Smooth muscle cell (in vitro differentiated cells): ENCODE measurements at regions not wholly inside any gene's neighbourhood (a gene's known extent, or its start where the extent isn't known, plus 50 kb on each side); places are given as distances from the start of the nearest gene placed in this dataset.

Experiments used
- DNase-seq: peaks from one replicate; lab custom pipeline; 2025; ENCODE audit not compliant: unreplicated experiment; lab: John Stamatoyannopoulos, UW
- H2AFZ ChIP-seq: fragments of 200-600 bp; sonication (generic); 2 replicates; pipeline ENCODE4 v1.6.0; 2016; ENCODE audit warnings: antibody characterized with exemption, low read depth, mild to moderate bottlenecking
- H3F3A ChIP-seq: fragments of 200-600 bp; sonication (generic); 2 replicates; pipeline ENCODE4 v1.6.0; 2017; ENCODE audit warnings: antibody characterized with exemption, low read depth
- H3K27ac ChIP-seq: fragments of 200-600 bp; sonication (generic); 2 replicates; pipeline ENCODE4 v1.5.1; 2016; ENCODE audit warnings: low read depth, mild to moderate bottlenecking
- H3K27me3 ChIP-seq: fragments of 200-600 bp; sonication (generic); 2 replicates; pipeline ENCODE4 v1.6.1; 2016; ENCODE audit warnings: low read depth, mild to moderate bottlenecking
- H3K36me3 ChIP-seq: fragments of 200-600 bp; sonication (generic); 2 replicates; pipeline ENCODE4 v1.5.1; 2016; ENCODE audit warnings: low read depth
- H3K4me1 ChIP-seq: fragments of 200-600 bp; sonication (generic); 2 replicates; pipeline ENCODE4 v1.5.1; 2016; ENCODE audit warnings: low read depth
- H3K4me2 ChIP-seq: fragments of 200-600 bp; sonication (generic); 2 replicates; pipeline ENCODE4 v1.6.0; 2016; ENCODE audit warnings: mild to moderate bottlenecking
- H3K4me3 ChIP-seq: fragments of 200-600 bp; sonication (generic); 2 replicates; pipeline ENCODE4 v1.5.1; 2016; ENCODE audit warnings: mild to moderate bottlenecking
- H3K79me2 ChIP-seq: fragments of 200-600 bp; sonication (generic); 2 replicates; pipeline ENCODE4 v1.6.0; 2016; ENCODE audit warnings: low read depth, mild to moderate bottlenecking
- H3K9ac ChIP-seq: fragments of 200-600 bp; sonication (generic); 2 replicates; pipeline ENCODE4 v1.6.0; 2016; ENCODE audit warnings: low read depth
- H3K9me3 ChIP-seq: fragments of 200-600 bp; sonication (generic); replicated peaks from 2 replicates; pipeline ENCODE4 v1.5.1; 2016; ENCODE audit warnings: low read depth
- H4K20me1 ChIP-seq: fragments of 200-600 bp; sonication (generic); 2 replicates; pipeline ENCODE4 v1.6.0; 2016; ENCODE audit warnings: low read depth
- WGBS: methylation state at CpG from one replicate; pipeline ENCODE4 v1.1.7; 2016; ENCODE audit warnings: low lambda C conversion rate; 5-methylcytosine and 5-hydroxymethylcytosine counted together
- TF ChIP-seq, protein P1 (sequence below): fragments of 200-600 bp; sonication (generic); IDR thresholded peaks from 2 replicates; pipeline ENCODE4 v1.5.1; 2017; ENCODE audit warnings: borderline replicate concordance, mild to moderate bottlenecking, antibody characterized with exemption; ENCODE audit not compliant: insufficient read depth, poor library complexity, severe bottlenecking

DNA sequence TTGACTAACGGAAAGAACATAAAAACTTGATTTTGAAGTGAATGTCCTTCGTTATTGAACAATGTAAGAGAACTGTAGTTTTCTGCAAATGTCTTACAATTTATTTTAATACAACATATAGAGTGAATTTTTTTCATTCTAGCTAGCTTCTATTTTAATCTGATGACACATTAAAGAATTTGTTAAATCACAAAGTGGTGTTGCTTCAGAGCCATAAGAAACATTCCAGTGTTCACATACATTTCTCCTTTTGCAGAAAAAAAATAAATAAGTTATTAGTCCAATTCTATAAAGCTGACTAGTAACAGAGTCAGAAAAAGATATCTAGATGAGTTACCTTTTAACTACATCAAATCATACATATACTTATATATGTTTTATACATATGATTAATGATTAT, 914.3 kb upstream of the SLC39A10 start:
- H2AFZ ChIP-seq, result no peak overlapping the region
- WGBS, result 93% methylated on average over 2 of the region's 2 CpGs
- H3K4me3 ChIP-seq, result no peak overlapping the region
- TF ChIP-seq, protein P1, sequence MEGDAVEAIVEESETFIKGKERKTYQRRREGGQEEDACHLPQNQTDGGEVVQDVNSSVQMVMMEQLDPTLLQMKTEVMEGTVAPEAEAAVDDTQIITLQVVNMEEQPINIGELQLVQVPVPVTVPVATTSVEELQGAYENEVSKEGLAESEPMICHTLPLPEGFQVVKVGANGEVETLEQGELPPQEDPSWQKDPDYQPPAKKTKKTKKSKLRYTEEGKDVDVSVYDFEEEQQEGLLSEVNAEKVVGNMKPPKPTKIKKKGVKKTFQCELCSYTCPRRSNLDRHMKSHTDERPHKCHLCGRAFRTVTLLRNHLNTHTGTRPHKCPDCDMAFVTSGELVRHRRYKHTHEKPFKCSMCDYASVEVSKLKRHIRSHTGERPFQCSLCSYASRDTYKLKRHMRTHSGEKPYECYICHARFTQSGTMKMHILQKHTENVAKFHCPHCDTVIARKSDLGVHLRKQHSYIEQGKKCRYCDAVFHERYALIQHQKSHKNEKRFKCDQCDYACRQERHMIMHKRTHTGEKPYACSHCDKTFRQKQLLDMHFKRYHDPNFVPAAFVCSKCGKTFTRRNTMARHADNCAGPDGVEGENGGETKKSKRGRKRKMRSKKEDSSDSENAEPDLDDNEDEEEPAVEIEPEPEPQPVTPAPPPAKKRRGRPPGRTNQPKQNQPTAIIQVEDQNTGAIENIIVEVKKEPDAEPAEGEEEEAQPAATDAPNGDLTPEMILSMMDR, result no peak
- H3K9me3 ChIP-seq, result no peaks in the 10 kb centered on the region
- H3K79me2 ChIP-seq, result no peaks in the 10 kb centered on the region
- H3K27me3 ChIP-seq, result no peaks in the 10 kb centered on the region
- DNase-seq, result no peak
- peaks cover 3% of the 10 kb centered on the region for H3K4me1 ChIP-seq
- H3K36me3 ChIP-seq, result no peaks in the 10 kb centered on the region
- no peaks in the 10 kb centered on the region for H3F3A ChIP-seq
- H3K4me2 ChIP-seq, result no peak overlapping the region
- no peak overlapping the region for H3K27ac ChIP-seq
- H3K9ac ChIP-seq, result no peak overlapping the region
- H4K20me1 ChIP-seq, result no peaks in the 10 kb centered on the region

DNA sequence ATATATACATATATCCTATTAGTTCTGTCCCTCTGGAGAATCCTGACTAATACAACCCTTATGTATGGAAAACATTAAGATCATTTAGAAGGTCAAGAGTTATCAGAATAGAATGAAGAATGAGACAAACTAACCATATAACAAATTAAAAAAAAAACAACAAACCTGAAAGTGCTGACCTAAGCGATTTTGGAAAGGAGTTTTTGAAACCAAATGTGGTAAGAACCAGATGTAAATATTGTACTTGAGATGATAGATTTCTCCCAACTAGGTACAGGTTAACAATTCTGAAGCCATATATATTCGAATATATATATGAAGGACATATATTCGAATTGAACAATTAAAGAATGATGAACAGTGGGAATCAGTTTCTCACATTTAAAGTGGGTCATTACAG, 917.8 kb upstream of the SLC39A10 start:
- TF ChIP-seq, protein P1, result no peak
- Histone ChIP-seq H3K27ac (no peak overlapping the region), H4K20me1 (no peaks in the 10 kb centered on the region), H2AFZ (no peak overlapping the region), H3K4me2 (no peak overlapping the region), H3K4me1 (peaks cover 3% of the 10 kb centered on the region), H3K79me2 (no peaks in the 10 kb centered on the region), H3K9me3 (no peaks in the 10 kb centered on the region), H3F3A (no peaks in the 10 kb centered on the region), H3K9ac (no peak overlapping the region), H3K27me3 (no peaks in the 10 kb centered on the region), H3K4me3 (no peak overlapping the region), H3K36me3 (no peaks in the 10 kb centered on the region)
- no peak for DNase-seq
- WGBS, result 93% methylated on average over 3 of the region's 3 CpGs

DNA sequence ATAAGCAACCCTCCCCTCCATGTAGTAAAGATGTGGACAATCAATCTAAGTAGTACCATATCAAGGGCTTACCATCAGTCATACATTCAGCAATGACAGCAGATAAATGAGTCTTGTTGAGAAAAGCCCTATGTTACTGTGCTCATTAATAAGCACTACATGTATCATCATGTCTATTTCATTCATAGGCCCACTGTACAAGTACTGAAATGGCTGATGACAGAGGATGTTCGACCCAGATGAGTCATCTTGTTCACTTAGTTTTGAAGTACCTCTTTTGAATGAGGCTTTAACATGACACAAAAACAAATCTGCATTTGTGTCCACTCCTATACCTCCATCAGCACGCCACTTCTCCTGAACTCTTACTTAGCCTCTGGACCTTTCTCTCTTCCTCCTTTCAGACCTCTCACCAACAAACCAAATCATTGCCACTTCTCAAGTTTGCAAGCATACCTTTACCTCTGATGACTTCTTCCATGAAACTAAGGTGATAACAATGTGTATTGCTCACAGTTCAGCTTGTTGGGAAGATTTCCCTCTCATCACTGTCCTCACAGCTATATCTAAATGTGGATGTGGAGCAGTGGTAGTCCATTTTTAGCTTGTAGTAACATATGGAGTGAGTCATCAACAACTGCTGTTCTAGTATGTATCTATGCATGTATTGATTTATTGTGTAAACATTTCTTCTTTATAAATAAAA, 921.0 kb upstream of the SLC39A10 start:
- Histone ChIP-seq H4K20me1 (no peaks in the 10 kb centered on the region), H3F3A (no peaks in the 10 kb centered on the region), H2AFZ (no peak overlapping the region), H3K4me2 (no peak overlapping the region), H3K9me3 (no peaks in the 10 kb centered on the region), H3K4me3 (no peak overlapping the region), H3K36me3 (no peaks in the 10 kb centered on the region), H3K27ac (no peak overlapping the region), H3K27me3 (no peaks in the 10 kb centered on the region), H3K79me2 (no peaks in the 10 kb centered on the region), H3K4me1 (no peaks in the 10 kb centered on the region), H3K9ac (no peak overlapping the region)
- no peak for DNase-seq
- 77% methylated on average over 2 of the region's 2 CpGs for WGBS
- TF ChIP-seq, protein P1, result no peak

DNA sequence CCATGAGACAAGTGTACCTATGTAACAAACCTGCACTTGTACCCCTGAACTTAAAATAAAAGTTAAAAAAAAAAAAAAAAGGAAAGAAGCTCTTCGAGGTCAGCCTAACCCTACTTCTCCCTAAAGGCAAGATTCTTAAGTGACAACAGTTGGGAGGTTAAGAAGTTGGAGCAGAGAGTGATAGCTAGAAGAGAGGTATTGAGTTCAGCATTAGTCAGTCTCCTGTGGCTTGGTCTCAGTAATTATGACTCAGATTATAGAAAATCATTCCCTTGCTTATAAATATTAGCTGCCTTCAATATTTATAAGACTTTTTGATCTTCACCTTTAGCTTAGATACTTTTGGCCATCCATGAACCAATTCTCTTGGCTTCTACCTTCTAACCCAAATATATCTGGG, 926.8 kb upstream of the SLC39A10 start:
- Histone ChIP-seq H3K9ac (no peak overlapping the region), H3K27ac (no peak overlapping the region), H3K4me1 (no peaks in the 10 kb centered on the region), H3K4me3 (no peak overlapping the region), H3K9me3 (no peaks in the 10 kb centered on the region), H4K20me1 (no peaks in the 10 kb centered on the region), H3F3A (no peaks in the 10 kb centered on the region), H3K79me2 (no peaks in the 10 kb centered on the region), H3K27me3 (no peaks in the 10 kb centered on the region), H3K36me3 (no peaks in the 10 kb centered on the region), H3K4me2 (no peak overlapping the region), H2AFZ (no peak overlapping the region)
- DNase-seq, result no peak
- TF ChIP-seq, protein P1, result no peak
- WGBS, result 88% methylated on average over 1 of the region's 1 CpG
